Prostate gland (tissue), 2 donors: ENCODE measurements at regions not wholly inside any gene's neighbourhood (a gene's known extent, or its start where the extent isn't known, plus 50 kb on each side); places are given as distances from the start of the nearest gene placed in this dataset.

Source experiments
- DNase-seq: peaks from one replicate; pipeline ENCODE4 v3.0.0-alpha.2; 2019; ENCODE audit warnings: low spot score
- H3K27ac ChIP-seq, 2 donors: fragments of 200-600 bp; sonication (generic); 2 replicates each; pipeline ENCODE4 v1.5.1; 2017 to 2019
- H3K27me3 ChIP-seq: fragments of 200-600 bp; sonication (generic); replicated peaks from 2 replicates; pipeline ENCODE4 v1.5.1; 2019; ENCODE audit not compliant: insufficient read depth
- H3K36me3 ChIP-seq, 2 donors: fragments of 200-600 bp; sonication (generic); 1 replicate in 1 of 2; 2 replicates in 1 of 2; pipeline versions ENCODE4 v1.5.1 to v1.8.1; 2017 to 2019
- H3K4me1 ChIP-seq: fragments of 200-600 bp; sonication (generic); replicated peaks from 2 replicates; pipeline ENCODE4 v1.5.1; 2019
- H3K4me3 ChIP-seq, 2 donors: fragments of 200-600 bp; sonication (generic); 2 replicates each; pipeline ENCODE4 v1.5.1; 2017 to 2019
- H3K9me3 ChIP-seq: fragments of 200-600 bp; sonication (generic); 2 replicates; pipeline ENCODE4 v1.5.1; 2017
- CTCF ChIP-seq, 4 experiments: fragments of 200-600 bp in 2 of 4; fragments of 450-650 bp in 2 of 4; sonication (generic) in 2 of 4; IDR thresholded peaks; 1 replicate in 3 of 4; 2 replicates in 1 of 4; pipeline ENCODE4 v1.5.1; 2016 to 2019; ENCODE audit warnings: antibody characterized with exemption in 4 of 4, mild to moderate bottlenecking in 2 of 4, moderate library complexity in 2 of 4
- POLR2A ChIP-seq: fragments of 450-650 bp; IDR thresholded peaks from one replicate; pipeline ENCODE4 v1.6.1; 2016; ENCODE audit warnings: antibody characterized with exemption, mild to moderate bottlenecking
- POLR2AphosphoS5 ChIP-seq: sonication (generic); formaldehyde crosslinking; IDR thresholded peaks from one replicate; pipeline ENCODE4 v1.6.1; 2017; ENCODE audit warnings: antibody characterized with exemption
- WGBS: methylation state at CpG from one replicate; pipeline ENCODE4 v1.1.5; 2018; 5-methylcytosine and 5-hydroxymethylcytosine counted together
- intact Hi-C: fragments of 100-400 bp; cut with DNase I; formaldehyde crosslinking; loops from one replicate; pipeline ENCODE4 v1.14.2; 2022

GRCh38 chr15:39299486-39300267, 281.2 kb upstream of the THBS1 start:
- intact Hi-C loops = no loop called here
- no peaks in the 10 kb centered on the region for H3K27me3 ChIP-seq
- no peak for DNase-seq
- no peak overlapping the region for H3K27ac ChIP-seq
- no peak for TF ChIP-seq POLR2AphosphoS5
- no peak for TF ChIP-seq POLR2A
- no peak for TF ChIP-seq CTCF (IDR thresholded peaks at IDR 0.05)
- no peak overlapping the region for H3K4me3 ChIP-seq
- no peaks in the 10 kb centered on the region for H3K4me1 ChIP-seq
- 100% methylated on average over 1 of the region's 1 CpG for WGBS
- H3K36me3 ChIP-seq = no peaks in the 10 kb centered on the region
- no peaks in the 10 kb centered on the region for H3K9me3 ChIP-seq

GRCh38 chr15:39300451-39301153, 280.3 kb upstream of the THBS1 start:
- no peaks in the 10 kb centered on the region for H3K4me1 ChIP-seq
- TF ChIP-seq POLR2AphosphoS5 (no peak), CTCF (IDR thresholded peaks at IDR 0.05) (no peak), POLR2A (no peak)
- no peak overlapping the region for H3K27ac ChIP-seq
- H3K9me3 ChIP-seq = no peaks in the 10 kb centered on the region
- H3K4me3 ChIP-seq = no peak overlapping the region
- H3K27me3 ChIP-seq = no peaks in the 10 kb centered on the region
- 75% methylated on average over 3 of the region's 3 CpGs for WGBS
- intact Hi-C loops = no loop called here
- DNase-seq = no peak
- no peaks in the 10 kb centered on the region for H3K36me3 ChIP-seq

DNA sequence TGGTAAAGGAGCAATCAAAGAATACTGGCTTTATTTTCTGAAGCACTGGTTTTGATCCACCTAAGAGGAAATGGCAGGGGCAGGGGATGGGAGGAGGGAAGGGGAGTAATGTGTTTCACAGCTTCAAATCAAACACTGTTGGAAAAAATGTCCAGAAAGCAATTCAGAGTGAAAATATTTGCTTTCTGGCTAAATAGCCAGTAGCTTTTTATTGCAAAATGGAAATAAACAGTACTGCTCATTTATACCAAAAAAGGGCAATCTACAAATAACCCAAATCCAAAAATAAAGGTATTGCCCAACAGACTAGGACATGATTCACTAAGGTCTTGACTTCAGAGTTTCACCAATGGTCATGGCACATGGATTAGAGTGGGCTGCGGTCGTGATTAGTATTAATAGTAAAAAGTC, 279.3 kb upstream of the THBS1 start:
- no peak for TF ChIP-seq POLR2AphosphoS5
- no peak for TF ChIP-seq POLR2A
- no peak for TF ChIP-seq CTCF (IDR thresholded peaks at IDR 0.05)
- intact Hi-C loops = no loop called here
- WGBS = 85% methylated on average over 2 of the region's 2 CpGs
- no peak overlapping the region for H3K4me3 ChIP-seq
- H3K9me3 ChIP-seq = no peaks in the 10 kb centered on the region
- H3K27ac ChIP-seq = no peak overlapping the region
- DNase-seq = no peak
- H3K27me3 ChIP-seq = no peaks in the 10 kb centered on the region
- H3K36me3 ChIP-seq = no peaks in the 10 kb centered on the region
- no peaks in the 10 kb centered on the region for H3K4me1 ChIP-seq

- intact Hi-C loops = no loop called here
- DNase-seq = no peak
- no peaks in the 10 kb centered on the region for H3K4me1 ChIP-seq
- H3K4me3 ChIP-seq = no peak overlapping the region
- H3K36me3 ChIP-seq = no peaks in the 10 kb centered on the region
- WGBS = 65% methylated on average over 2 of the region's 2 CpGs
- H3K27ac ChIP-seq = no peak overlapping the region
- TF ChIP-seq POLR2AphosphoS5 (no peak), POLR2A (no peak), CTCF (IDR thresholded peaks at IDR 0.05) (no peak)
- no peaks in the 10 kb centered on the region for H3K27me3 ChIP-seq
- H3K9me3 ChIP-seq = no peaks in the 10 kb centered on the region
Measured at GRCh38 chr15:39302936-39303335, 277.9 kb upstream of the THBS1 start.
